ENCODE measurements at regions not wholly inside any gene's neighbourhood (a gene's known extent, or its start where the extent isn't known, plus 50 kb on each side); places are given as distances from the start of the nearest gene placed in this dataset.

DNA sequence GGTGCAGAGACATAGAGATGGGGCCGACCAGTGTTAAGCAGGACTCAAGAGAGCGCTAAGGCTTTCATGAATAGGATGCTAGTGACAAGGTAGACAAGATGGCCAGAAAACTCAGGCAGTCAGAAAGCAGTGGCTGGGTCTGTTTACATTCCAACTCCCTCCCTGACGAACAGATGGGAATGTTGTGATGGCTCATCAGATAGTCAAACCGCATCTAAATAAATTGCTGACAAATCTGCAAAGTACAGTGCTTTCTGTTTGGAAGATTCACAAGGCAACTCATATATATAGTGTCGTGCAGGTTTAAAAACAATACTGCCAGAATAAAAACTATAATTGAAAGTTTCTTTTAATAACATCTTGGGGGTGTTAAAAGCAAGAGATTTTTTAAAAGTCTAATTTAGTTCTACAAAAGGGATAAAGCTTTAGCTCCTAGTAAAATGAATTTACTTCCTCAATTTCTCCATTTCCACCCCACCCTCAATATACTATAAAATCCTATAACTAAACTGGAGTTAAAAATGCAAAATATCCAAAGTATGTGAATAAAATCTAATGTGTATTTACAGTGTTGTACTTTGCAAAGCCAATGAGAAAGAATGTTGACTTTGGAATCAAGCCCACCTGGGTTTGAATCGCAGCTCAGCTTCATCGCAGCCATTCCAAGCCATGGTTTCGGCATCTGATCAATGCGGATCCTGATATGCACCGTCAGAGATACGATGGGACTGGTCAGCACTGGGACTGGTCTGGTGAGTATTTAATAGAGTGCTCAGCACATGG is 247.3 kb upstream of the PDE10A start:
- DNase-seq (ENCODE audit: low spot score), result no peak
- no peak for ATAC-seq (ENCODE audit: low FRiP score)
- TF ChIP-seq, protein P1, sequence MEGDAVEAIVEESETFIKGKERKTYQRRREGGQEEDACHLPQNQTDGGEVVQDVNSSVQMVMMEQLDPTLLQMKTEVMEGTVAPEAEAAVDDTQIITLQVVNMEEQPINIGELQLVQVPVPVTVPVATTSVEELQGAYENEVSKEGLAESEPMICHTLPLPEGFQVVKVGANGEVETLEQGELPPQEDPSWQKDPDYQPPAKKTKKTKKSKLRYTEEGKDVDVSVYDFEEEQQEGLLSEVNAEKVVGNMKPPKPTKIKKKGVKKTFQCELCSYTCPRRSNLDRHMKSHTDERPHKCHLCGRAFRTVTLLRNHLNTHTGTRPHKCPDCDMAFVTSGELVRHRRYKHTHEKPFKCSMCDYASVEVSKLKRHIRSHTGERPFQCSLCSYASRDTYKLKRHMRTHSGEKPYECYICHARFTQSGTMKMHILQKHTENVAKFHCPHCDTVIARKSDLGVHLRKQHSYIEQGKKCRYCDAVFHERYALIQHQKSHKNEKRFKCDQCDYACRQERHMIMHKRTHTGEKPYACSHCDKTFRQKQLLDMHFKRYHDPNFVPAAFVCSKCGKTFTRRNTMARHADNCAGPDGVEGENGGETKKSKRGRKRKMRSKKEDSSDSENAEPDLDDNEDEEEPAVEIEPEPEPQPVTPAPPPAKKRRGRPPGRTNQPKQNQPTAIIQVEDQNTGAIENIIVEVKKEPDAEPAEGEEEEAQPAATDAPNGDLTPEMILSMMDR (IDR thresholded peaks at IDR 0.05), result no peak

DNA sequence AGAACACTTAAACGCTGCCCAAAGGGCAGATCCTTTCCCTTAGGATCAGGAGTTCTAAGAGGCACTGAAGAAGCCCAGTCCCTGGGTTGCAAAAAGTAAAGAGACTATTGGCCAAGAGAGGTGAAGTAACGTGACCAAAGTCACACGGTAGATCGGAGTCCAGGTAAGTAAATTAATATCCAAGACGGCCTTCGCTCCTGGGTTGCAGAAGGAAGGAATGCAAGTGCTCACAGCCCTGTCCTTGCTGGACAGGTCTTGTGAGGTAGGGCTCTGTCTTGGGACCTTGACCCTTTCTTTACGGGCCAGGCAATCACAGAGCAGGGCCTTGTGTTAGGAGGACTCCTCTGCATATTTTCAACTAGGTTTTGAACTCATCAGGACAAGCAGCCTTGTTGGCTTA is 243.7 kb upstream of the PDE10A start:
- DNase-seq (ENCODE audit: low spot score), result no peak
- TF ChIP-seq, protein P1 (IDR thresholded peaks at IDR 0.05), result no peak

DNA sequence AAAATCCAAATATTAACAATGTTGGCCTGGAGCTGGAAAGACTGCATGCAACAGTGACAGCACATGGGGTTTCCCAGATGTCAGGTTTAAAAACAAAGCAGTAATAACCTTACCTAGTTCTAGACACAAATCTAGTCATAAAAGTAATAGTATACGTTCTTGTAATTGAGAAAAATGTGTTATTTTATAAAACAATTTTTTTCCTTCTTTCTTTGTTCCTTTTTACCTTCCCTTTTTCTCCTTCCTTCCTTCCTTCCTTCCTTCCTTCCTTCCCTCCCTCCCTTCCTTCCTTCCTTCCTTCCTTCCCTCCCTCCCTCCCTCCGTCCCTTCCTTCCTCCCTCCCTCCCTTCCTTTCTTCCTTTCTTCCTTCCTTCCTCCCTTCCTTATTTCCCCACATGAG is 242.7 kb upstream of the PDE10A start:
- TF ChIP-seq, protein P1 (IDR thresholded peaks at IDR 0.05), result no peak
- ATAC-seq (ENCODE audit: low FRiP score) (no peak), DNase-seq (ENCODE audit: low spot score) (no peak)

More for the DNA sequence above, 243.7 kb upstream of the PDE10A start:
- ATAC-seq (ENCODE audit: low FRiP score), result no peak

DNA sequence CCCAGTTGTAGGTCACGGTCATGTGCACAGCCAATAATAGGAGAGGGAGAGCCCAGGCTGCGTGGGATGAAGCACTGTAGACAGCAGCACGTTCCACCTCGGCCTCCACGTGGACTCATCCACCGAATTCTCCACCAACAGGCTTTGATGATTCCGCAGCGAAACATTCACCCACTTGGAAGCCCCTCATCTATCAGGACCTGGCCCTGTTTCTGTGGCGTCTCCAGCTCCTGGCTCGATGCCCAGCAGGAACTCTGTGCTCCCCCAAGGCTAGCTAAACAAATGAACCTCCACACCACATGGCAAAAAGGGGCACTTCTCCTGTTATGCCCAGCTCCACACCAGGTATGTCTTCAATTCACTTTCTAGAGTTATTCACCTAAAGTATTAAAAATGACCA is 237.9 kb upstream of the PDE10A start:
- ATAC-seq (ENCODE audit: low FRiP score), result no peak
- TF ChIP-seq, protein P1 (IDR thresholded peaks at IDR 0.05), result no peak
- DNase-seq (ENCODE audit: low spot score), result no peak

DNA sequence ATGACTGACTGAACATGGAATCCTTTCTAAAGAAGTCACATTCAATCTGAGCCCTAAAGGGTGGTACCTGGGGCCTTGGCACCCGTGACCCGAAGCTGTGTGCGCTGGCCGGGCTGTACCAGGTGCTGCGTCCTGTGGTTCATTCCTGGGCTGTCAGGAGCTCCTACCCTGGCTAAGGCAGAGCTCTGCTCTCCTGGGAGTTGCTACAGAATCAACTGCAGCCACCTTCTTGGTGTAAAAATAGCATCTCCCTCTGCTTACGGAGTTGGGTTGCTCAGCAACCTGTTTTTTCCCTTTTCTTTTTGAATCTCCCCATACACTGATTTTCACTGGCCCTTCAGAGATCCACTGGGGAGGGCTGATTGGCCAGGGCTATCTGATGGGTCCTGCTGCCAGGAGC is 236.6 kb upstream of the PDE10A start:
- TF ChIP-seq, protein P1 (IDR thresholded peaks at IDR 0.05), result no peak
- ATAC-seq (ENCODE audit: low FRiP score) (no peak), DNase-seq (ENCODE audit: low spot score) (no peak)

DNA sequence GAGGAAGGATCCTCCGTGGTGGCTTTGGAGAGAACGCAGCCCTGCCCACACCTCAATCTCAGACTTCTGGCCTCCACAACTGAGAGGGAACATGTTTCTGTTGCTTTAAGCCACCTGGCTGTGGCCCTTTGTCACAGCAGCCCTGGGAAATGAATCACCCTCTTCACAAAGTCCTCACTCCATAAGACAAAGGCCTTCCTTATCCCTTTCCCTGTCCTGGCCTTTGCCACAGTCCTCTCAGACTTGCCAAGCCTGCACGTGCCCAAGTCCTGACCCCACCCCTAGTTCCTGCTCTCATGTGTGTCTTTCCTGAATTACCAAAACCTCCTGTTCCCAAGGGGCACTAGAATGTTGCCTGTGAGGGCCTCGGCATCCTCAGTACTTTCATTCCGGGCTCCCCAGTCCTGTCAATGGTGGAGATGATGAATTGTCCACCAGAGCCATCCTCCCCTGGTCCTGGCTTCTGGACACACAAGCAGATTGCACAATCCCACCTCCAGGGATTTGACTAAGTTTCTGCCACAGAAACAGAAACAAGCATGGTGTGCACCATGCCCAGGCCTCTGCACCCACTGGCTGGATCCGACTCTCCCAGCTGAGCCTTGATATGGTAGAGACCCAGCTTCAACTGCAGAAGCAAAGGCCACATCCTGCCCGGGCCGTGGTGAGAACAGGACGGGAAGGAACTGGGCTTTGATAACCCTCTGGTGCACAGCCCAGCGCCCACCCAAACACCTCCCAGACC is 232.6 kb upstream of the PDE10A start:
- TF ChIP-seq, protein P1 (IDR thresholded peaks at IDR 0.05), result no peak
- ATAC-seq (ENCODE audit: low FRiP score) (peak; percentile 37), DNase-seq (ENCODE audit: low spot score) (no peak)

Data from omental fat pad (tissue), 3 donors.